GM21360 (cell line): ENCODE measurements at regions not wholly inside any gene's neighbourhood (a gene's known extent, or its start where the extent isn't known, plus 50 kb on each side); places are given as distances from the start of the nearest gene placed in this dataset.
"Not testable (repeated sequence)": the region's sequence is repeated elsewhere in the genome, so short reads cannot be mapped to it uniquely, and the experiment has no call there.

ENCODE experiments used
- ATAC-seq: cut with Tn5 transposase; IDR thresholded peaks from one replicate; pipeline ENCODE4 v1.9.1; 2021; ENCODE audit warnings: mild to moderate bottlenecking, moderate library complexity; ENCODE audit not compliant: unreplicated experiment

- not testable (repeated sequence) for ATAC-seq
Observed at GRCh38 chr7:159335181-159335926, 190.7 kb upstream of the VIPR2 start.

- ATAC-seq = not testable (repeated sequence)
Observed at GRCh38 chr7:159332854-159333479, 188.3 kb upstream of the VIPR2 start.

- ATAC-seq = no peak
Observed at GRCh38 chr7:159331462-159331861, 186.8 kb upstream of the VIPR2 start.

- no peak for ATAC-seq
Observed at GRCh38 chr7:159329818-159330378, 185.2 kb upstream of the VIPR2 start.

- ATAC-seq = no peak
Observed at GRCh38 chr7:159328096-159328495, 183.4 kb upstream of the VIPR2 start.

GRCh38 chr7:159323359-159323758 lies 178.7 kb upstream of the VIPR2 start:
- no peak for ATAC-seq

- ATAC-seq = no peak
Observed at GRCh38 chr7:159321278-159321677, 176.6 kb upstream of the VIPR2 start.

GRCh38 chr7:159318682-159319351 lies 174.2 kb upstream of the VIPR2 start:
- ATAC-seq = no peak

- no peak for ATAC-seq
Observed at GRCh38 chr7:159317294-159317693, 172.6 kb upstream of the VIPR2 start.

- no peak for ATAC-seq
Observed at GRCh38 chr7:159311172-159311494, 166.5 kb upstream of the VIPR2 start.

GRCh38 chr7:159310457-159311171 lies 165.9 kb upstream of the VIPR2 start:
- no peak for ATAC-seq

GRCh38 chr7:159309214-159309613 lies 164.5 kb upstream of the VIPR2 start:
- not testable (repeated sequence) for ATAC-seq

- ATAC-seq = no peak
Observed at GRCh38 chr7:159306012-159306411, 161.3 kb upstream of the VIPR2 start.

GRCh38 chr7:159305185-159305584 lies 160.5 kb upstream of the VIPR2 start:
- not testable (repeated sequence) for ATAC-seq

- ATAC-seq = not testable (repeated sequence)
Observed at GRCh38 chr7:159303510-159303909, 158.8 kb upstream of the VIPR2 start.

- ATAC-seq = no peak
Observed at GRCh38 chr7:159296093-159296681, 151.5 kb upstream of the VIPR2 start.

GRCh38 chr7:159286487-159286886 lies 141.8 kb upstream of the VIPR2 start:
- not testable (repeated sequence) for ATAC-seq

- no peak for ATAC-seq
Observed at GRCh38 chr7:159281573-159281972, 136.9 kb upstream of the VIPR2 start.

- ATAC-seq = no peak
Observed at GRCh38 chr7:159280008-159280407, 135.3 kb upstream of the VIPR2 start.

- no peak for ATAC-seq
Observed at GRCh38 chr7:159272739-159273138, 128.1 kb upstream of the VIPR2 start.

- ATAC-seq = no peak
Observed at GRCh38 chr7:159271781-159272180, 127.1 kb upstream of the VIPR2 start.
